ENCODE measurements at regions not wholly inside any gene's neighbourhood (a gene's known extent, or its start where the extent isn't known, plus 50 kb on each side); places are given as distances from the start of the nearest gene placed in this dataset.

DNA sequence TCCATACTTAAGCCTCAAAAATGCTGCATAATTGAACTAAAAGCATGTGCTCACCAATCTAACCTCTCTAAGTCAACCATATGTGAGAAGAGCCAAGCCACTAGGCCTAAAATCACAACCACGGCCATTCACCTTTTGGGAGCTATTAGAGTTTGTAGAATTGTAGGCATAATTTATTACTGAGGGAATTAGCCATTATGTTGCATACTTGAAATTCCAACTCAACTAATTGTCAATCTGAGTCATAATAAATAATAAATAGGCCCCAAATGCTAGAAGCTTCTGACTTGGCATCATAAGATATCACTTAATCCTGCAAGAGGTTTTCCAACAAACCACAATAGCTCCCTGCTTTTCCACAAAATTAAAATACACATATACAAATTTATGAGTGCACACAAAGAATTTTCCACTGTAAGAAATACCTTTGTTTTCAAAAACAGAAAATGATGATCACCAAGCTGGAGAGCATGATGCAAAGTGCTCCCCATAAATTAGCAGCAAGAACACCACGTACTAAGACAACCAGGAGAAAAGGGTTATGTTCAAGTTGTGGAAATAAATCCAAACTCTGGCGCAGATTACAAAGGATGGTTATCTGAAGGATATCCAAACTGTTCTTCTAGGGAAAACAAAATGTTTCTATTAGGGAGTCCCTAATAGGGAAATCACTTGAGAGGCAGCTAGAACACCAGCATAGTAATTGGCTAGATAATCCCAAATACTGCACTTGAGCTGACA is 250.0 kb upstream of the SLC30A5 start:
- Mint-ChIP-seq H3K27ac (ENCODE audit: unreplicated experiment) (no peak overlapping the region), H3K9me3 (ENCODE audit: unreplicated experiment) (no peaks in the 10 kb centered on the region), H3K36me3 (ENCODE audit: low read depth, unreplicated experiment) (no peaks in the 10 kb centered on the region), H3K4me1 (ENCODE audit: unreplicated experiment) (no peaks in the 10 kb centered on the region), H3K4me3 (ENCODE audit: unreplicated experiment) (no peak overlapping the region), H3K27me3 (ENCODE audit: unreplicated experiment) (no peaks in the 10 kb centered on the region)
- no peak for DNase-seq (ENCODE audit: low spot score)
- TF ChIP-seq, protein P1, sequence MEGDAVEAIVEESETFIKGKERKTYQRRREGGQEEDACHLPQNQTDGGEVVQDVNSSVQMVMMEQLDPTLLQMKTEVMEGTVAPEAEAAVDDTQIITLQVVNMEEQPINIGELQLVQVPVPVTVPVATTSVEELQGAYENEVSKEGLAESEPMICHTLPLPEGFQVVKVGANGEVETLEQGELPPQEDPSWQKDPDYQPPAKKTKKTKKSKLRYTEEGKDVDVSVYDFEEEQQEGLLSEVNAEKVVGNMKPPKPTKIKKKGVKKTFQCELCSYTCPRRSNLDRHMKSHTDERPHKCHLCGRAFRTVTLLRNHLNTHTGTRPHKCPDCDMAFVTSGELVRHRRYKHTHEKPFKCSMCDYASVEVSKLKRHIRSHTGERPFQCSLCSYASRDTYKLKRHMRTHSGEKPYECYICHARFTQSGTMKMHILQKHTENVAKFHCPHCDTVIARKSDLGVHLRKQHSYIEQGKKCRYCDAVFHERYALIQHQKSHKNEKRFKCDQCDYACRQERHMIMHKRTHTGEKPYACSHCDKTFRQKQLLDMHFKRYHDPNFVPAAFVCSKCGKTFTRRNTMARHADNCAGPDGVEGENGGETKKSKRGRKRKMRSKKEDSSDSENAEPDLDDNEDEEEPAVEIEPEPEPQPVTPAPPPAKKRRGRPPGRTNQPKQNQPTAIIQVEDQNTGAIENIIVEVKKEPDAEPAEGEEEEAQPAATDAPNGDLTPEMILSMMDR (IDR thresholded peaks at IDR 0.05; ENCODE audit: unreplicated experiment), result no peak

DNA sequence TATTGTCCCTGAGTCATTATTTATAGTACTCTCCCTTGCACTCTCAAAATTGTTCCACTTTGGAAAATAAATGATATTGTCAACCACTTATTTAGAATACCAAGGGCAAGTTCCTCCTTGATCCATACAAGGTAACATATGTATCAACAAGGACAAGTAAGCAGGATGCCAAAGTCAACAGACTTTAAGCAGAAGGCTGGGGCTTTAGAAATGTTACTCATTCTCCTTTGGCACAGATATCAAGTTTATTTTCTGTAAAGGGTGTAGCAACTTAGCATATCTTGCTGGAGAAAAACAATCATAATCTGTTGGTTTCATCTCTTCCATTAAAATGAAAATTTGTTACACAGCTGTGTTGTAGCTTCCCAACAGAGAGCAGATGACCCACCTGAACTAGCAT is 248.7 kb upstream of the SLC30A5 start:
- DNase-seq (ENCODE audit: low spot score), result no peak
- no peaks in the 10 kb centered on the region for H3K36me3 Mint-ChIP-seq (ENCODE audit: low read depth, unreplicated experiment)
- no peaks in the 10 kb centered on the region for H3K9me3 Mint-ChIP-seq (ENCODE audit: unreplicated experiment)

DNA sequence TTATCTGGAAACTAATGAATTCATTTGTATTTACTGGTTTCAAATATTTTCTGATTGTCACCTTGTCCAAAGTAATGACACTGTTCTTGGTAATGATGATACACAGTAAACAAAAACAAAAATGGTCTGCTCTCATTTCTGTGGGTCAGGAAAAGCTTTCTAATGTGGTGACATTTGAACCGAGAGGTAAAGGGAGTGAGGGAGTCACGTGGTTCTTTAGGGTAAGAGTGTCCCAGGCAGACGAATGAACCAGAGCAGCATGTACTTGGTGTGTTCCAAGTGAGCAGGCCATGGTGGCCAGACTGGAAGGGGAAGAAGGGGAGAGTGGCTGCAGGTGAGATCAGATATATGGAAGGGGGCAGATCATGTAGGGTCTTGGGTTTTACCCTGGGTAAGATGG is 247.0 kb upstream of the SLC30A5 start:
- Mint-ChIP-seq H3K27ac (ENCODE audit: unreplicated experiment) (no peak overlapping the region), H3K4me1 (ENCODE audit: unreplicated experiment) (no peaks in the 10 kb centered on the region), H3K27me3 (ENCODE audit: unreplicated experiment) (no peaks in the 10 kb centered on the region), H3K4me3 (ENCODE audit: unreplicated experiment) (no peak overlapping the region), H3K36me3 (ENCODE audit: low read depth, unreplicated experiment) (no peaks in the 10 kb centered on the region), H3K9me3 (ENCODE audit: unreplicated experiment) (no peaks in the 10 kb centered on the region)
- TF ChIP-seq, protein P1 (IDR thresholded peaks at IDR 0.05; ENCODE audit: unreplicated experiment), result no peak
- no peak for DNase-seq (ENCODE audit: low spot score)

More for the DNA sequence above, 248.7 kb upstream of the SLC30A5 start:
- Mint-ChIP-seq H3K4me3 (ENCODE audit: unreplicated experiment) (no peak overlapping the region), H3K27ac (ENCODE audit: unreplicated experiment) (no peak overlapping the region), H3K4me1 (ENCODE audit: unreplicated experiment) (no peaks in the 10 kb centered on the region), H3K27me3 (ENCODE audit: unreplicated experiment) (no peaks in the 10 kb centered on the region)
- TF ChIP-seq, protein P1 (IDR thresholded peaks at IDR 0.05; ENCODE audit: unreplicated experiment), result no peak

DNA sequence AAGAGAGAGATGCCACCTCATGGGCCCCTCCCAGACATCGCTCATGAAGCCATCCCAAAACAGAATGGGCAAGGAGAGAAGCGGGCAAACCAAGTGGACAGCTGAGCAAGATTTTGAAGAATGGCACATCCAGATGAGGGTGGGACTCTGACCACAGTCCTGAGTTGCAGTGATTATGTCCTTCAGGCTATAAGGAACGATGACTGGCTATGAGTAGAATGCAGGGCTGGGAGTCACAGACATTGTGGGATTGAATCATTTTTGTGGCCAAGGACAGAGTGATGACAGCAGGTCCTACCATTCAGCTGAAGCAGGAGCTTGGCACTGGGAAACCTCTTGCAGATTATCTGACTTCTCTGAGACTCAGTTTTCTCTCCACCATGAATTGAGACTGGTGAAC is 245.7 kb upstream of the SLC30A5 start:
- no peaks in the 10 kb centered on the region for H3K4me1 Mint-ChIP-seq (ENCODE audit: unreplicated experiment)
- H3K27me3 Mint-ChIP-seq (ENCODE audit: unreplicated experiment), result peaks cover 2% of the 10 kb centered on the region
- H3K27ac Mint-ChIP-seq (ENCODE audit: unreplicated experiment), result no peak overlapping the region
- H3K9me3 Mint-ChIP-seq (ENCODE audit: unreplicated experiment), result no peaks in the 10 kb centered on the region
- no peaks in the 10 kb centered on the region for H3K36me3 Mint-ChIP-seq (ENCODE audit: low read depth, unreplicated experiment)
- no peak for DNase-seq (ENCODE audit: low spot score)
- TF ChIP-seq, protein P1 (IDR thresholded peaks at IDR 0.05; ENCODE audit: unreplicated experiment), result no peak
- no peak overlapping the region for H3K4me3 Mint-ChIP-seq (ENCODE audit: unreplicated experiment)

DNA sequence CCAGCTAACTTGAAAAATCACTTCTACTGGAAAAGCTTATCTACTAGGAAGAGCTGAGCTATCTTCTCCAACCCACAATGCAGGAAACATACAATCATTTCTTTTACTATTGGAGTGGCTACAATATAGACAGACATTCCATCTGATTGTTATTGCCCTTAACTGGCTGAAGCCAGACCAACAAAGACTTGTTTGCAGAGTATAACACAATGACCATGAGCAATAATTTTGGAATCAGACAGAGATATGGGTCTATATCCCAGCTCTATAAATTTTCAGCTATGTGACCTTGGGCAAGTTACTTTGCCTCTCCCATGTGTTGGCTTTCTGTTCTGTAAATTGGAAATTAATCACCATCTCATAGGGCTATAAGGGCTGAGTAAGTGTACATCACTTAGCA is 244.7 kb upstream of the SLC30A5 start:
- no peak for DNase-seq (ENCODE audit: low spot score)
- Mint-ChIP-seq H3K27ac (ENCODE audit: unreplicated experiment) (no peak overlapping the region), H3K36me3 (ENCODE audit: low read depth, unreplicated experiment) (no peaks in the 10 kb centered on the region), H3K4me1 (ENCODE audit: unreplicated experiment) (no peaks in the 10 kb centered on the region), H3K9me3 (ENCODE audit: unreplicated experiment) (no peaks in the 10 kb centered on the region), H3K4me3 (ENCODE audit: unreplicated experiment) (no peak overlapping the region), H3K27me3 (ENCODE audit: unreplicated experiment) (peaks cover 2% of the 10 kb centered on the region)
- TF ChIP-seq, protein P1 (IDR thresholded peaks at IDR 0.05; ENCODE audit: unreplicated experiment), result no peak
